Astrocyte of the spinal cord (primary cell): ENCODE measurements at regions not wholly inside any gene's neighbourhood (a gene's known extent, or its start where the extent isn't known, plus 50 kb on each side); places are given as distances from the start of the nearest gene placed in this dataset.
"Not testable (repeated sequence)": the region's sequence is repeated elsewhere in the genome, so short reads cannot be mapped to it uniquely, and the experiment has no call there.

Experiments used
- DNase-seq: peaks from one replicate; pipeline ENCODE4 v3.0.0; 2011; ENCODE audit warnings: low read depth, low spot score
- H3K4me3 ChIP-seq: 2 replicates; pipeline ENCODE4 v1.5.1; 2011; ENCODE audit warnings: low read depth, mild to moderate bottlenecking, low read length, moderate library complexity
- CTCF ChIP-seq: IDR thresholded peaks from 2 replicates; pipeline ENCODE4 v1.5.1; 2012; ENCODE audit warnings: low read depth, mild to moderate bottlenecking, low read length, inconsistent platforms
- in situ Hi-C: cut with HindIII; loops from 2 replicates; pipeline ENCODE4 v1.10.0; 2017; ENCODE audit warnings: low sequenced_read_pairs

GRCh38 chr10:45545150-45545549, 127.4 kb downstream of the ZFAND4 start:
- H3K4me3 ChIP-seq, result no peak overlapping the region
- no peak for TF ChIP-seq CTCF
- in situ Hi-C loops, result no loop called here
- no peak for DNase-seq

- in situ Hi-C loops, result no loop called here
- TF ChIP-seq CTCF, result no peak
- H3K4me3 ChIP-seq, result no peak overlapping the region
- no peak for DNase-seq
Observed at GRCh38 chr10:45544191-45544590, 128.4 kb downstream of the ZFAND4 start.

DNA sequence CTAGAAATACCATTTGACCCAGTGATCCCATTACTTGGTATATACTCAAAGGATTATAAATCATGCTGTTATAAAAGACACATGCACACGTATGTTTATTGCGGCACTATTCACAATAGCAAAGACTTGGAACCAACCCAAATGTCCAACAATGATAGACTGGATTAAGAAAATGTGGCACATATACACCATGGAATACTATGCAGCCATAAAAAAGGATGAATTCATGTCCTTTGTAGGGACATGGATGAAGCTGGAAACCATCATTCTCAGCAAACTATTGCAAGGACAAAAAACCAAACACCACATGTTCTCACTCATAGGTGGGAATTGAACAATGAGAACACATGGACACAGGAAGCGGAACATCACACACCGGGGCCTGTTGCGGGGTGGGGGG, 131.5 kb downstream of the ZFAND4 start:
- in situ Hi-C loops, DNase-seq, H3K4me3 ChIP-seq: not testable (repeated sequence)

- DNase-seq, in situ Hi-C loops, H3K4me3 ChIP-seq: not testable (repeated sequence)
Observed at GRCh38 chr10:45540589-45540988, 132.0 kb downstream of the ZFAND4 start.

GRCh38 chr10:45539569-45539968, 133.0 kb downstream of the ZFAND4 start:
- in situ Hi-C loops, DNase-seq, H3K4me3 ChIP-seq: not testable (repeated sequence)

DNA sequence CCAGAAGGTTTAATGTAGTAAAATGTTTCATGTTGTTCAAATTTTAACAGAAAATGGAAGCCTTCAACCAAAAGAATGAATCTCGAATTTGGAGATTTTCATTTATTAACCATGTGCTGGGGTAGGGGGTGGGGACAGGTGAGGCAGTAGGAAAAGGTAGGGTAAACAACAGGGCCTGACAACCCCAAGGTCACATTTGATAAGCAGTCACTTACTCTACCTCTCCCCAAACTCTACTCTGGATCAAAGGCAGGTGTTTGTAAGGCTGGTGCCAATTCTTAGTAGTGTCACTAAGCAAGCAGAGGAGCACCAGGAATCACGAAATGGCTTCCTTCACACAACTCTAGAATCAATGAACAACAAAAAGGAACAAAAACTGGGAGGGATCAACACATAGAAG, 138.0 kb downstream of the ZFAND4 start:
- H3K4me3 ChIP-seq, result no peak overlapping the region
- in situ Hi-C loops, result no loop called here
- DNase-seq, result no peak
- TF ChIP-seq CTCF, result no peak

DNA sequence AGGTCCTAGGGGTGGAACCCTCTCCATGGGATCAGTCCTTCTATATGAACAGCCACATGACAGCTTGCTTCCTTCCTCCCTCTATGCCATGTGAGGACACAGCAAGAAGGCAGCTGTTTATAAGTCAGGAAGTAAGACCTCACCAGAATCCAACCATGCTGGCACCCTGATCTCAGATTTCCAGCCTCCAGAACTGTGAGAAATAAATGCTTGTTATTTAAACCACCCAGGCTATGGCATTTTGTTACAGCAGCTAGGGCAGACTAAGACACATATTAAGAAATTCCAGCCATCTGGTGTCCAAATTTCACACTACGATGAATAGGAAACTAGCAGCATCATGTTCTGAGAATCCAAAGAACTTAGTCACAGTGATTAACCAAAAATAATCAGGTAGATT, 140.1 kb downstream of the ZFAND4 start:
- no peak for DNase-seq
- TF ChIP-seq CTCF, result no peak
- in situ Hi-C loops, result no loop called here
- no peak overlapping the region for H3K4me3 ChIP-seq

DNA sequence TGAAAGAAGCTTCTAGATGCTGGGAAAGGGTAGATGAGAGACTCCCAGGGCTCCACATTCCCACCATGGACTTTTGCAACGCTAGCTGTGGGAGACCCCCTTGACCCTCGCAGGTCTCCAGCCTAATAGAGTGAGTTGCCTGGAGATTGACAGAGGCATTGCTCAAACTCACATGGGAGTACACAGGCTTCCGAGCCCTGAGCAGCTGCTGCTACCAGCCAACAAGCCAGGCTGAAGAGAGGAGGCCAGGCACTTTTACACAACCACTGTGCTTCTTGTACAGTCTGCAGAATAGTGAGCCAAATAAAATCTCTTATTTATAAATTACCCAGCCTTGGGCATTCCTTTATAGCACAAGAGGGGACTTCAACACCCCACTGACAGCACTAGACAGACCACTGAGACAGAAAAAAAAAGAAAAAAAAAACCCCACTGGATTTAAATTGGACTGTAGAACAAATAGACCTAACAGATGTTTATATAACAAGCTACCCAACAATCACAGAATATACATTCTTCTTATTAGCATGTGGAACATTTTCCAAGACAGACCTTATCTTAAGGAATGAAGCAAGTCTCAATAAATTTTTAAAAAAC, 146.2 kb downstream of the ZFAND4 start:
- no peak overlapping the region for H3K4me3 ChIP-seq
- in situ Hi-C loops, result no loop called here
- TF ChIP-seq CTCF, result no peak
- DNase-seq, result no peak
